ENCODE measurements at regions not wholly inside any gene's neighbourhood (a gene's known extent, or its start where the extent isn't known, plus 50 kb on each side); places are given as distances from the start of the nearest gene placed in this dataset.
A peak's percentile ranks its signal among the peaks of the same experiment; 100 is the strongest.

- no peak for DNase-seq
Measured at GRCh38 chr11:15535414-15535813, 420.7 kb downstream of the INSC start.

- no peak for DNase-seq
Measured at GRCh38 chr11:15536438-15536837, 421.7 kb downstream of the INSC start.

GRCh38 chr11:15539645-15540044 lies 424.9 kb downstream of the INSC start:
- DNase-seq, result no peak

- DNase-seq, result no peak
Measured at GRCh38 chr11:15541079-15541478, 426.4 kb downstream of the INSC start.

- no peak for DNase-seq
Measured at GRCh38 chr11:15544353-15544752, 429.6 kb downstream of the INSC start.

GRCh38 chr11:15547685-15548084 lies 433.0 kb downstream of the INSC start:
- DNase-seq, result no peak

GRCh38 chr11:15551901-15552851 lies 437.5 kb downstream of the INSC start:
- no peak for DNase-seq

GRCh38 chr11:15555161-15555560 lies 440.4 kb downstream of the INSC start:
- DNase-seq, result no peak

- DNase-seq, result no peak
Measured at GRCh38 chr11:15557457-15558230, 442.9 kb downstream of the INSC start.

- no peak for DNase-seq
Measured at GRCh38 chr11:15558513-15559181, 443.9 kb downstream of the INSC start.

GRCh38 chr11:15560689-15561467 lies 446.2 kb downstream of the INSC start:
- DNase-seq, result no peak

GRCh38 chr11:15562230-15562629 lies 447.5 kb downstream of the INSC start:
- DNase-seq, result no peak

- DNase-seq, result no peak
Measured at GRCh38 chr11:15563054-15563453, 448.3 kb downstream of the INSC start.

- peak in 3 of 56 donors; percentile 1 to 19 (median 7) for DNase-seq
Measured at GRCh38 chr11:15565880-15566279, 451.2 kb downstream of the INSC start.

- DNase-seq, result no peak
Measured at GRCh38 chr11:15568440-15568839, 453.7 kb downstream of the INSC start.

- DNase-seq, result peak in 9 of 56 donors; percentile 2 to 48 (median 10)
Measured at GRCh38 chr11:15569305-15570025, 454.7 kb downstream of the INSC start.

- no peak for DNase-seq
Measured at GRCh38 chr11:15575409-15575808, 460.7 kb downstream of the INSC start.

- DNase-seq, result no peak
Measured at GRCh38 chr11:15576769-15577168, 462.0 kb downstream of the INSC start.

GRCh38 chr11:15577519-15577918 lies 462.8 kb downstream of the INSC start:
- no peak for DNase-seq

- no peak for DNase-seq
Measured at GRCh38 chr11:15579287-15580001, 464.7 kb downstream of the INSC start.

All from amygdala (tissue), 56 donors.